NCI-H2107 (cell line): ENCODE measurements at regions not wholly inside any gene's neighbourhood (a gene's known extent, or its start where the extent isn't known, plus 50 kb on each side); places are given as distances from the start of the nearest gene placed in this dataset.
"Not testable (repeated sequence)": the region's sequence is repeated elsewhere in the genome, so short reads cannot be mapped to it uniquely, and the experiment has no call there.

Source experiments
- DNase-seq: peaks from one replicate; lab custom pipeline; 2025; lab: John Stamatoyannopoulos, UW

DNA sequence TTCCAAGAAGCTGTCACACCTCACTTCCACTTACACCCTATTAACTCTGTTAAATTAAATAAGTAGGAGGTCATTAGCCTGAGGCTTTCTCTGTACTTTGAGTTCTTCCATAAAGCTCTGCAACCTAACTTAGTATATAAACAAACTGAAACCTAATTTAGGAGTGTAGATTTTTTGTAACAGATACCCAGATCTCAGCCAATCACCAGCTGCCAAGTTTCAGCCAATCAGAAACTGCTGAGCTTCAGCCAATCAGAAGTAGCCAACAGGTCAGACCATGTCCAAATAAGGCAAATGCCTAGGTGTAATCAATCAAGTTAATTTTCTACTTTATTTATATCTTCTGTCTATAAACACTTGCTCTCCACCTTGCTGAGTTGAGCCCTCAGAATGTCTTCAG, 142.7 kb upstream of the SULF2 start:
- no peak for DNase-seq

DNA sequence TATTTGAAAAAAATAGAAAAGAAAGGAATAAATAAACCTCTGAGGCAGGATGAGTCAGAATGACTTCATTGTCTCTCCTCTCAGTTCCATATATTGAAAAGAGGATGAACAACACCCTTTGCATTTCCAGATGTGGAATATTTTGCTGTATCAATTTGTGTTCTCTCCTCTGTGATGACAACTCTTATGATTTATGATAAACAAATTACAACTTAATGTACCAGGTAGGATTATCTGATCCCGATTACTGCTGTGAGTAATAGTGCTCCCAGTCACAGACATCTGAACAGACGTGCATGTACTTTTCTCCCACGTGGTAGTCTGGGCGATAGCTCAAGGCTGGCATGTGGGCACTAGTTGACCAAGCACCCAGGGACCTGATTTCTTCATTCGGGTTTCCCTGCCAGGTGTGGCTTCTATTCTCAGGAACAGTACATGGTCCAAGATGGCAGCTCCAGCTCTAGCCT, 142.1 kb upstream of the SULF2 start:
- DNase-seq = no peak

DNA sequence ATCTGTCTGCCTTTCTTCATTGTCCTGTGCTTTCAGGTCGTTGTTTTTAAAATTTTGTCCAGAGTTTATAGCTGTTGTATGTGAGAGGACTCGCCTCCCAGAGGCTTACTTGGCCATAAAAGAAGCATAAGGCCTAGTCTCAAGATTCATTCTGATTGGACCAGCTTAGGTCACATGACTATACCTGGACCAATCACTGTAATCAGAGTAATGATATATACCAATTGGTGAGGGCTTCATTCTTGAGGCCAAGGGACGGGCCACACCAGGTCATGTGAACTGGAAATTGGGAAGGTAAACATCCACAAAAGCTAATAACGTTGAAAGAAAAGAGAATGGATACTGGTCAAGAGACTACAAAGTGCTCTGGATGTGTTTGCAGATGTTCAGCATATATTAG, 141.4 kb upstream of the SULF2 start:
- DNase-seq = no peak

DNA sequence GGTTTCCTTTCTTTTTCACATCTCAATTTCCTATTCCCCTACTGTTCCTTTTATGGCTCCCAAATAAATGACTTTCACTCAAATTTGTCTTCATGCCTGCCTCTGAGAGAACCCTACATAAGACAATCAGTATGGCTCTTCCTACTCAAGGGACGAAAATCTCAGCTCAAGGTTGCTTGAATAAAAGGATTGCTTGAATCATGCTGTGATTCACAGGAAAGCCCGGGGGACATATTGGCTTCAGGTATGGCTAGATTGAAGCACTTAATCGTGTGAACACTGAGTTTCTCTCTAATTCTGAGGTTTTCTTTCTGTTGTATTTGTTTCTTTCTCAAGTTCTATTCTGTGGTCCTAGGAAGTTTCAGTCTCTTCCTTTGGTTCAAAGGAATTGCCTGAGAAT, 140.3 kb upstream of the SULF2 start:
- DNase-seq = no peak

DNA sequence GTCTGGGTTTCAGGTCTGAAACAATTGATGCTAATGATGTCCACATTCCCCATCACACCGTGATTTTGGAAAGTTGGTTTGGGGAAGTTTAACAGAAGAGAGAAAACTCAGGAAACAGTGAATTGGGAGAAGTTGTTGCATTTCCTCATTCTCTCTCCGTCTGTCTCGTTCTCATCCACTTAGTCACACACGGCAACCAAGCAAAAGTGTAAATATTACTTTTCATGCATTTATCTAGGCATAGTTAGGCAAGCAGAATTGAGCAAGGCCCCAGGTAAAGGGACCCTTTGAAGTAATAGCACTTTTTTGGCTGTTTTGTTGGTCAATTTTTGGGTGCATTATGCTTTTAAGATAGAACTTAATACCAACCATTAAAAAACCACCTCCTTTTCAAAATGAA, 137.0 kb upstream of the SULF2 start:
- no peak for DNase-seq

DNA sequence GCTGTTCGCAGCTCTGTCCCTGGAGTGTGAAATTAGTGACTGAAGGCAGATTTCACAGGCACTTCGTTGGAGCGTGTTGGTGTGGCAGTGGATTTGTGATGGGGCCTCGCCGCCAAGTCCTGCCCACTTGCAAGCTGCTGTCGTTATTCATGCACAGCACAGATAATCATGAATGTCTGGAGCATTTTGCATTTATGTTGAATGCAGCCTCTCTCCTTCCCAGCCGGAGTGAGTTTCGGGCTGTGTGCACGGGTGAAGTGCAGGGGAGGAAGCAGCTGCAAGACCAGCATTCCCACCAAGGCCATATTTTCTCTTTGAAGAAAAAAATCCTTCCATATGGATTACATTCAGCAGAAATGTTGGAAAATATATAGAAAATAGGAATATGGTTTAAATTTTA, 136.5 kb upstream of the SULF2 start:
- not testable (repeated sequence) for DNase-seq

DNA sequence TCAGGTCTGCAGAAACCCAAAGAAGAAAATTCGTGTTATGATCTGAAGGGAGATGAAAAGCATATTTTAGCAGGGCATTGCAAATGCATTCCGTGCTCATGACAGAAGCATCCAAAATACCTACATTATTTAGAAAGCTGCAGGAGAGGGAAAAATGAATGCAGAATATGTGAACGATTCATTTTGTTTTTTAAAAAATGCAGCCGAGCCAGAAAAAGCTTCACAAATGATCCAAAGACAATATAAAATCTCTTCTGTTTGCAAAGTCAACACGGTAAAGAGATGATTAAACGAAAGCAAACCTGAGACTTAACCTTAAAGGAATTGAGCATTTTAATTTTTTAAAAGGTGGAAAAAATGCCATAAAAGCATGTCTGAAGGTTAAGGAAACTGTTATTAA, 136.1 kb upstream of the SULF2 start:
- no peak for DNase-seq

DNA sequence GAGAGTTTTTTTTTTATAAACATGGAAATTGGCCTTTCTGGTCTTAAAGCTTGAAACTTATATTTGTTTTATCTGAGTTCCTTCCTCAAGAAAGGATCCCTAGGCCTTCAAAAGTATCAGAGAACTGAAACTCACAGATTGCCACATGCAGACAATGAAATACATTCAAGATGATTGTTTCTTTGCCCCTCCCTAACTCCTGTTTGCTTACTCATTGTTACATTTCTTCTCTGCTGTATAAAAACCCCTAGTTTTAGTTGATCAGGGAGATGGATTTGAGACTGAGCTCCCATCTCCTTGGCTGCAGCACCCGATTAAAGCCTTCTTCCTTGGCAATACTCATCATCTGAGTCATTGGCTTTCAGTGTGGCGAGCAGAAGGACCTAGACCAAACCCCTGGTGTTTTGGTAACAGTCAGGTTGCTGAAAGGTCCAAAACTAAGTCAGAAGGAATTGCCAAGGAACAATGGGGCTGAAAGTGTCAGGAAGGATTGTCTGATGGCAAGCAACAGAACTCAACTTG, 132.3 kb upstream of the SULF2 start:
- DNase-seq = no peak

DNA sequence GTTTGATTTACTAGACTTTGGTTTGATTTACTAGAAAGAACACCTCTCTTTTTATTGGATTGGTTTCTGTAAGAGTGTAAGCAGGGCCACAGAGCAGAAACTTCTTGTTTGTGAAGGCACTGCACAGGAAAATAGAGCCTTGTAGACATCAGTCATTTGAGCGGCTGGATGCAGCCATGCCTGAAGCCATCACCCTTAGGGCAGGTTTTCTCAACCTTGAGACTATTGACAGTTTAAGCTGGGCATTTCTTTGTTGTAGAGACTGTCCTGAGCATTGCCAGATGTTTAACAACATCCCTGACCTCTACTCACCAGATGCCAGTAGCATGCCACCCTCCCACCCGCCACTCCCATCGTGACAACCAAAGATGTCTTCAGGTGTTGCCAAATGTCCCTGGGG, 130.2 kb upstream of the SULF2 start:
- DNase-seq = no peak

DNA sequence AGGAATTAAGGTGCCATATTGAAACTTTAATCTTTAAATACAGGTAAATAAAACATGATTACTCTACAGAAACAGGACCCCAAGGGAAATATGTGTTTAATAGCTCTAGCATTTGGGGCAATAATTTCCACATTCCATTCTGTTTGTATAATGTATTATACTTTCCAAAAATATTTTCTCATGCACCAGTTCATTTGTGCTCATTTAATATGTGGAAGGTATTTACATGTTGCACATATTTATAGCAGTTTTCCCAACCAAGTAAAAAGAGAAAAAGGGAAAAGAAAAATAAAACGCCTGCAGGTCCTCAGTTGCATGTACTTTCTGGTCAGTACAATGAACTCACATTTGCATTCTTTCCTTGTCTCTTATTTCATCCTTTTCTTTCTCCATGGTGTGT, 129.5 kb upstream of the SULF2 start:
- DNase-seq = no peak

DNA sequence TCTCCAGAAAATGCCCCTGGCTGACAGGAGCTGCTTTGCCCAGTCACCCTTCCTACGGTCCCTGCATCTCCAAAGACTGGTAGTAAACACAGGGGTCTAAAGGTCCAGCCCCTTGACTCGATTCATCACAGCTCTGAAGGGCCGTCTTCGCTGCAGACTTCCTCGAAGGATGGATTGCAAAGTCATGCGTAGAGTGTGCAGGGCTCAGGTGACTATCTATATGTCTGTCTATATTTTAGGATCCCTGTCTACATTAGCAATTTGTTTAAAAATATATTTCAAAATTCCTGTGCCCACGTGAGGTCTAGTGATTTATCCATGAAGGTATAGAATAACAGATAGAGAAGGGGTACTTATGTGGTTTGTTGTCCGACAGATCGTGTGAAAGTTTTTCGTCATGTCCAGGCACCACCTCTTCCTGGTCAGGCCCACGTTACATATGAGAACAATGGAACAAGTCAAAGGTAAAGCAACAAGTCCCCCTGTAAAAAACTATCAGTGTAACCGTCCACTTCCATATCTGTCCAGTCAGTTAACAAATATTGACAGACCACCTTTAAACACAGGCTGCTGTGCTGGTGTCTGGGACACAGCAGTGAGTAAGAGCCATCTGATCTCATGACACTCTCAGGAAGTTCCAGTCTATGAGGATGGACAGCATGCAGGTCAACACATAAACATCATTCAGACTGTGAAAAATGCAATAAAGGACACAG, 127.7 kb upstream of the SULF2 start:
- DNase-seq = not testable (repeated sequence)

DNA sequence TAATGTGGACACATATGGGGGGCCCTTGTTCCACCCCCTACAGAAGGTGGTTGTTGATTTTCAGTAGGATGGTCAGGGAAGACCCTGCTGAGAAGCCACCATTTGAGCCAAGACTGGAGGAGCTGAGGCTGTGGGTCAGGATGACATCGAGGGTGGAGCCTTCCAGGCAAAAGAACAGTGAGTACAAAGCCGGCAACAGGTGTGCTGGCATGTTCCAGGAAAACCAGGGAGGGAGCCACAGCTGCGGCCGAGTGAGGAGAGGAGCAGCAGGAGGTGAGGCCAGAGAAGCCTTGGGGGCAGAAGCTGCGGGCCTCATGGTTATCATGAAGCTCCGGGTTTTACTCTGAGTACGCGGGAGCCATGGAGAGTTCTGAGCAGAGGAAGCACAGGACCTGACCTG, 126.9 kb upstream of the SULF2 start:
- not testable (repeated sequence) for DNase-seq

DNA sequence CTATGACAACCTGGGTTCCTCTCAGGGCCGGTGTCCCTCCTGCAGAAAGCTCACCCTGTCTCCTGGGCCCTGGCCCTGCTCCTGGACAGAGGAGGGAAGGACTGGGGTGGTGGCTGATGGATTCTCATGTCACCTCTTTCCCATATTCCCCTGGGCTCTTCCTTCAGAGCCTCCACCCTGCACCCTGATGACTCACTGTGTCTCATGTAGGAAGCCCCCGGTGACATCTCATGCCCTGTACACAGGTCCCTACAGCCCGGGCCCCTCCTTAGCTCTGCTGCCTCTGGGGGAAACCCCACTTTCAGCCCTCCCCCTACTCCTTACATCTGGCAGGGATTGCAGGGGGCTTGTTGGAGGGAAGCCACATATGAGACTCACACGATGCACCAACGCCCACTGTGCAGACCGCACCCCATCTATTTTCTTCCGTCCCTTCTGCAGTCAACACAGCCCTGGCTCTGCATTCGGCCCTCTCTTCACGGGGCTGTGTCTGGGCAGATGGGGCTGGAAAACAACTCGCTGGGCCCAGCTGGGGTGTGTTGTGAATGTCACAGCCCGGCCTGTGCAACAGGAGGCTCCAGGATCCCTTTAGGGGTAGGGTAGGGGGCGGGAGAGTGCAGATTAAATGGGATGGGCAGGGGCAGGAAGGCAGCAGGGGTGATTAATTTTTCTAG, 124.6 kb upstream of the SULF2 start:
- not testable (repeated sequence) for DNase-seq

DNA sequence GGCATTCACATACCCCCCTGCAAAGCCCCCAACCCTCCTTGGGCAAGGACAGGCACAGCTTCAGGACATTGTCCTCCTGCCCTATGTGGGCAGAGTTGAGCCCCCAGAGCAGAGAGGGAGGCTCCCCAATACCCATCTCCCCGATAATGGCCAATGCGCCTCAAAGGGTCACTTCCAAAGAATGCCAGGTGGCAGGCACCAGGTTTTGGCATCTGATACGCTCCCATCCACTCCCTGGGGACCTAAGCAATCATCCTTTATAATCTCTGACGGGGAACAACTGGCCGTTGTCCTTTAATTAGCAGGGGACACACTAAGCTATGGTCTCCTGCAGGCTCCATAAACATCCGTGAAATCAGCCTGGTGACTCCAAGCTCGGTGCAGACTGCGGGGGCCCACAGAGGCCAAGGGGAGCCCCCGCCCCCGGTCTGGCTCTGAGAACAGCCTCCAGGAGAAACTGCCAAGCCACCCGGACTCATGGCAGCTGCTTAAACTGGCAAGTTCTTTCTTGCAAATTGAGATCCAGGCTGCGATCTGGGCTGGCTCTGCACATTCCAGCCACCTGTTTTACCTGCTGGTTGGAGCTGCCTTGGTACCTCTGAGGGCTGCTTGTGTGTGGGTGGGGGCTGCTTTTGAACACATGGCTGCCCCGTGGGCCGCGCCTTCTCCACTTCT, 123.2 kb upstream of the SULF2 start:
- not testable (repeated sequence) for DNase-seq

DNA sequence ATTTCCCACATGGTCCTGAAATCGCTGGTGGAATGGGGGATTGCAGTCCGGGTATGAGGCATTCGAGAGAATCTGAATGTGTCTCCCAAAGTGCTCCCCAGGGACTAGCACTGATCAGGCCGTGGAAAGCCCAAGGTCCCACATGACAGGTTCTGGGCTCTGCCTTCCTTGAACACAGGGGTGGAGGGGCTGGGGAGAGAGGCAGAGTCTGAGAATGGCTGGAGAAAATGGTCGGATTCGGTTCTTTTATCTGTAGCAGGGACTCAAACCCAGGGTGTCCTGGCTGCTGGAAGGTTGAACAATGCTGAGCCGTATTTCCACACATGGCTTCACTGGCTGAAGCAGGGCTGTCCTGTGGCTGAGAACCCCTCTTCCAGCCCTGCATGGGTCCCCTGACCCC, 122.7 kb upstream of the SULF2 start:
- DNase-seq = not testable (repeated sequence)

DNA sequence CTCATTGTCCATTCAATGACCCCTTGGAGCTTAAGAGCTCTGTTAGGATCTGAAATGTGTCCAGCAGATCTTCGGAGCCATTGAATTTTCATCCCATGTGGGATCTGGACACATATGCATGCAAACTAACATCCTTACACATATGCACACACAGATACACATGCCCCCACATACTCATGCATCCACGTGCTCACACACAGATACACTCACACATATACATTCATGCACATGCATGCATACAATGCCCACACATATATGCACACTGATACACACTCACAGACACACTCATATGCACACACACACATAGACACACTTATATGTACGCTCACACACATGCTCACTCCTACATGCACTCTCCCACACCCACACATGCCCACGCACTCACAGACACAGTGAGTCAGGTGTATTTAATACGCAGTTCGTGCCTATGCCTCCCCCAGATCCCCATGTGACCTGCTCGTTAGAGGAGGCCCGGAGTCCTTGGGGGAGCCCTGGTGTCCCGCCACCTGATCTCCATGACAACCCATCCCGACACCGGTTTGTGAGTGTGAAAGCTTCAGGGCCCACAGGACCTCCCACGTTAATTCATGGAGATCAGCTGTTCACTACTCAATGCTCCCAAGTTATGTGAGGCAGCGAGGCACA, 121.9 kb upstream of the SULF2 start:
- DNase-seq = no peak

DNA sequence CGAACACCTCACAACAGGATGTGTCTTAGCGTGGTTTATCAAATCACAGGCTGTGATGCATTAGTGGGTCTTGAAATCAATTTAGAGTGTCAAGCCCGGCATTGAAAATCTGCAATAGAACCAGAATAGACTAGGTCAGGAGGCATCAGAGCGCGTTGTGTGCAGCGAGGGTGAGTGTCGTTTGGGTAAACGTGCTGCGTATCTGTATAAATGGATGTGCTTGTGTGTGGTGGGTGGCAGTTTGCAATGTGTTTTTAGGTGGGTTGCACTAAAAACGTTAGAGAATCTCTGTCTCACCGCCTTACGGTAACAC, 121.0 kb upstream of the SULF2 start:
- DNase-seq = no peak

DNA sequence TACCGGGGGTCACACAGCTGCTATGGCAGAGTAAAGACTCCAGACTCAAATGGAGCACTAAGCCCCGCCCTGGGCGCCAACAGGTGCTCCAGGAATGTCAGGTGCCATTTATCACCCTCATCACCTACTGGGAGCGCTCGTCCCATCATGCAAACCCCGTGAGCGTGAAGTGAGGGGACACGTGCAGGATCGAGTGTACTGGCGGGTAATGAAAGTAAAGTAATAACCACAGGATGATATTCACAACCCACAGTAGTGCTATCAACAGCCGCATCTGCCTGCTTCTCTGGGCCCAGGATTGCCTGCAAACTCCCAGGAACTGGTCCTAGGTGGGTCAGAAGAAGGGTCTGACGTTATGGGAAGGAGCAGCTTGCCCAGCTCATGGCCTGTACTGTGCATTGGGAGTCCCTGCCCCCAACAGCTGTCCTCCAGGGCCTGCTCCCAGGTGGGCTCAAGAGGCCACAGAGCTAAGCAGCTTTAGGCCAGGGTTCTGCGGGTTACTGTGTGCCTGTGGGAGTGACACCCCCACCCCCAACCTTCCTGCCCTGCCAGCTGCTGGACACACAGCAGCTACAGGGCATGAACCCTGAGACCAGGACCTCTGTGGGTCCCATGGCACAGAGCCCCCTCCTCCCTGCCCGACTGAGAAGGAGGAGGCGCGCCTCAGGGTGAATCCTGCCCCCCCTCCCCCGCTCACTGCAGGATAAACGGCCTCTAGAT, 120.5 kb upstream of the SULF2 start:
- no peak for DNase-seq

DNA sequence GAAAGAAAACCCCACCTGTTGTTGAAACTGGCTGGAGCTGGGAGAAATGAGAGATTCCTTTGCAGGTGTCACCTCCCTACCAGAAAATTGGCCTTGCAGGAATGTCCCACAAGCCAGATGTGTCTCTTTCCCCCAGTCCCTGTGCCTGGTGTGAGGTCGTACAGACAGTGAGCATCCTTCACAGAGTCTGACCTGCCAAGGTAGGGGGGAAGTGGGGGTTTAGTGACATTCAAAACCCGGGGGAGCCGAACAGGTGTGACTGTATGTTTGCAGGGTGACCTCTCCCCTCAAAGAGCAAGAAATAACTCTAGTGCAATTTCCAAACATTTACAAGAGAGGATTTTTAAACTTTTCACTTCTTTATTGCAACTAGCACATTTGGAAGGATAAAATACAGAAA, 117.7 kb upstream of the SULF2 start:
- not testable (repeated sequence) for DNase-seq

DNA sequence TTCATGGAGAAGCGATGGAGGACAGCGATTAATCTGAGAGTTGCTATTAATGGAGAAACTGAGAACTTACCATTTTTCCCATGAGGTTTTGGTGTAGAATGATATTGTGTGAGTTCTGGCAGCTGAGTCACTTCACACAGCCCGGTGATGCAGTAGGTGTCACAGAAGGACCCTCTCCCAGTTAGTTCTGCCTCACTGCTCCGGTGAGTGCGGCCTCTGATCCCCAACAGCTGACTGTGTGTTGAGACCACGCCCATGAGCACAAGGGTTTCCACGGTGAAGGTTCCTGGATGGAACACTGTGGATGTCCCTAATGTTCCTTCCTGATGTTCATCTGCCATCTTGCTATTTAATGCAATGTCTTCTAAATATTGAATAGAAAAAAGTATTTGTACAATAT, 114.0 kb upstream of the SULF2 start:
- not testable (repeated sequence) for DNase-seq

DNA sequence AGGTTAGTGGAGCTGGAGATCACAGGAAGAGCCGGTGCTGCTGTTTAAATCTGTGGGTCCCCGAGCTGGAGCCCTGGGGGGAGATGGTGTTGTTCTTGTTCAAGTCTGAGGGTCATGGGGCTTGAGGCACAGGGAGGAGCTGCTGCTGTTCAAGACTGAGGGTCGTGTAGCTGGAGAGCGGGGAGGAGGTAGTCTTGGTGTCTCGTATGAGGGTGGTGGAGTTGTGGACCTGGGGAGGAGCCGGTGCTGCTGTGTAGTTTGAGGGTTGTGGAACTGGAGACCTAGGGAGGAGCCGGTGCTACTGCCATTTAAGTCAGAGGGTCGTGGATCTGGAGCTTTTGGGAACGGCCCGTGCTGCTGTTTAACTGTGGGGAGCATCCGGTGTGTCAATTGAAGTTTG, 112.2 kb upstream of the SULF2 start:
- DNase-seq = no peak

DNA sequence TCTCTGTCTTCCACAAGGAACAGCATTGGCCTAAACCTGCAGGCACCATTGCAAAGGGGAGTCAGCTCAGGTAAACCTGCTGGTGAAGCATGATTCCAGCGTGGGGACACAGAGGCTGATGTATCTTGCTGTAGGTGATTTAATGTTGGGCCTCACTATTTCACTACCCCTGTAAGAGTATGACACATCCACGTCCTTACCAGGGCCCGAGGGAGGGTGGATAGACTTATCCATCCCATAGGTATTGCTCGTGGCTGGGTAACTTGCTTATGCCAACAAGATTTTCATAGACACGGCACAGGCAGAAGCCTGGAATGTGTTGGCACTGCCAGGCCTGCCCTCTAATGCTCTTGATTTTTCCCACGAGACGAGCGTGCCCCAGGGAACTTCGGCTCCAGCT, 107.4 kb upstream of the SULF2 start:
- DNase-seq = not testable (repeated sequence)
